ENCODE measurements at regions not wholly inside any gene's neighbourhood (a gene's known extent, or its start where the extent isn't known, plus 50 kb on each side); places are given as distances from the start of the nearest gene placed in this dataset.

DNA sequence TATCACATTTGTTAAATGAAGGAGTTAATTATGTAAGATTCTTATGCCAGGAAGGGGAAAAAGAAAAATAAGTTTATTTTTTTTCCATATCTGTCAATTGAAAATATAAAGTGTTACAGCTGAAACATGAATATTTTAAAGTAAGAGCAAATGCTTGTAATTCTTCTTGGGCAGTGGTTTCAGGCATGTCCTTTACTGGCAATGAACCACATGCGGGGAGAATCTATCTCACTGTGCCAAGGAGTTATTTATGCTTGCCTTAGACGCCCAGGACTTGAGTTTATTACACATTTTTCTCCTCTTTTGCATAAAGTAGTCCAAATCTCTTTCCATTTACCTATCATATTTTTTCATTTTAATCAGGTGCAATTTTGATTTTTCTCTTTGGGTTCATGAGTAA, 207.8 kb upstream of the NRIP1 start:
- H3K27me3 Mint-ChIP-seq (ENCODE audit: insufficient read depth, low read depth, poor library complexity): no peaks in the 10 kb centered on the region
- H3K9me3 Mint-ChIP-seq: no peaks in the 10 kb centered on the region
- DNase-seq (ENCODE audit: low spot score) (no peak), ATAC-seq (no peak)
- TF ChIP-seq ZNF462 (CRISPR knock-in tag; IDR thresholded peaks at IDR 0.05): no peak
- no peak overlapping the region for H3K27ac ChIP-seq (ENCODE audit: low read depth)
- H3K4me1 Mint-ChIP-seq: no peaks in the 10 kb centered on the region
- H3K9me2 ChIP-seq (ENCODE audit: insufficient read depth): no peaks in the 10 kb centered on the region
- H3K4me1 ChIP-seq (ENCODE audit: insufficient read depth): no peaks in the 10 kb centered on the region
- H3K79me2 ChIP-seq (replicated peaks; ENCODE audit: insufficient read depth): no peaks in the 10 kb centered on the region
- H3K27ac Mint-ChIP-seq: no peak overlapping the region
- no peaks in the 10 kb centered on the region for H3K27me3 ChIP-seq (ENCODE audit: insufficient read depth)
- H2AFZ ChIP-seq: no peak overlapping the region
- no peak overlapping the region for H3K4me2 ChIP-seq
- H3K4me3 Mint-ChIP-seq: no peak overlapping the region
- H4K20me1 ChIP-seq (replicated peaks; ENCODE audit: insufficient read depth): no peaks in the 10 kb centered on the region
- no peaks in the 10 kb centered on the region for H3F3A ChIP-seq (replicated peaks; ENCODE audit: low read depth)
- H3K36me3 Mint-ChIP-seq (ENCODE audit: low read depth): no peaks in the 10 kb centered on the region
- H3K36me3 ChIP-seq (ENCODE audit: insufficient read depth): no peaks in the 10 kb centered on the region
- H3K4me3 ChIP-seq: no peak overlapping the region

- H3K27me3 ChIP-seq (ENCODE audit: insufficient read depth): no peaks in the 10 kb centered on the region
- no peaks in the 10 kb centered on the region for H3K27me3 Mint-ChIP-seq (ENCODE audit: insufficient read depth, low read depth, poor library complexity)
- H3K4me1 Mint-ChIP-seq: no peaks in the 10 kb centered on the region
- H3K4me2 ChIP-seq: no peak overlapping the region
- H3K27ac ChIP-seq (ENCODE audit: low read depth): no peak overlapping the region
- no peaks in the 10 kb centered on the region for H3K4me1 ChIP-seq (ENCODE audit: insufficient read depth)
- no peaks in the 10 kb centered on the region for H4K20me1 ChIP-seq (replicated peaks; ENCODE audit: insufficient read depth)
- no peak overlapping the region for H3K27ac Mint-ChIP-seq
- no peaks in the 10 kb centered on the region for H3K36me3 ChIP-seq (ENCODE audit: insufficient read depth)
- H3F3A ChIP-seq (replicated peaks; ENCODE audit: low read depth): no peaks in the 10 kb centered on the region
- H2AFZ ChIP-seq: no peak overlapping the region
- no peaks in the 10 kb centered on the region for H3K36me3 Mint-ChIP-seq (ENCODE audit: low read depth)
- no peak overlapping the region for H3K4me3 ChIP-seq
- no peaks in the 10 kb centered on the region for H3K79me2 ChIP-seq (replicated peaks; ENCODE audit: insufficient read depth)
- no peak for DNase-seq (ENCODE audit: low spot score)
- H3K9me2 ChIP-seq (ENCODE audit: insufficient read depth): no peaks in the 10 kb centered on the region
- no peak overlapping the region for H3K4me3 Mint-ChIP-seq
- no peak for ATAC-seq
- no peaks in the 10 kb centered on the region for H3K9me3 Mint-ChIP-seq
- no peak for TF ChIP-seq STAT1 (IDR thresholded peaks at IDR 0.05; ENCODE audit: unreplicated experiment)
- TF ChIP-seq EZH2 (IDR thresholded peaks at IDR 0.05; ENCODE audit: low read depth, unreplicated experiment): no peak
- TF ChIP-seq NANOG (IDR thresholded peaks at IDR 0.05; ENCODE audit: borderline replicate concordance): no peak
- TF ChIP-seq CTCF (conservative IDR thresholded peaks at IDR 0.05; ENCODE audit: low read depth in 2 of 2): no peak
- TF ChIP-seq, protein P1, sequence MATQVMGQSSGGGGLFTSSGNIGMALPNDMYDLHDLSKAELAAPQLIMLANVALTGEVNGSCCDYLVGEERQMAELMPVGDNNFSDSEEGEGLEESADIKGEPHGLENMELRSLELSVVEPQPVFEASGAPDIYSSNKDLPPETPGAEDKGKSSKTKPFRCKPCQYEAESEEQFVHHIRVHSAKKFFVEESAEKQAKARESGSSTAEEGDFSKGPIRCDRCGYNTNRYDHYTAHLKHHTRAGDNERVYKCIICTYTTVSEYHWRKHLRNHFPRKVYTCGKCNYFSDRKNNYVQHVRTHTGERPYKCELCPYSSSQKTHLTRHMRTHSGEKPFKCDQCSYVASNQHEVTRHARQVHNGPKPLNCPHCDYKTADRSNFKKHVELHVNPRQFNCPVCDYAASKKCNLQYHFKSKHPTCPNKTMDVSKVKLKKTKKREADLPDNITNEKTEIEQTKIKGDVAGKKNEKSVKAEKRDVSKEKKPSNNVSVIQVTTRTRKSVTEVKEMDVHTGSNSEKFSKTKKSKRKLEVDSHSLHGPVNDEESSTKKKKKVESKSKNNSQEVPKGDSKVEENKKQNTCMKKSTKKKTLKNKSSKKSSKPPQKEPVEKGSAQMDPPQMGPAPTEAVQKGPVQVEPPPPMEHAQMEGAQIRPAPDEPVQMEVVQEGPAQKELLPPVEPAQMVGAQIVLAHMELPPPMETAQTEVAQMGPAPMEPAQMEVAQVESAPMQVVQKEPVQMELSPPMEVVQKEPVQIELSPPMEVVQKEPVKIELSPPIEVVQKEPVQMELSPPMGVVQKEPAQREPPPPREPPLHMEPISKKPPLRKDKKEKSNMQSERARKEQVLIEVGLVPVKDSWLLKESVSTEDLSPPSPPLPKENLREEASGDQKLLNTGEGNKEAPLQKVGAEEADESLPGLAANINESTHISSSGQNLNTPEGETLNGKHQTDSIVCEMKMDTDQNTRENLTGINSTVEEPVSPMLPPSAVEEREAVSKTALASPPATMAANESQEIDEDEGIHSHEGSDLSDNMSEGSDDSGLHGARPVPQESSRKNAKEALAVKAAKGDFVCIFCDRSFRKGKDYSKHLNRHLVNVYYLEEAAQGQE (IDR thresholded peaks at IDR 0.05; ENCODE audit: unreplicated experiment): no peak
- no peak for TF ChIP-seq EZH2phosphoT487 (IDR thresholded peaks at IDR 0.05; ENCODE audit: unreplicated experiment)
- TF ChIP-seq ZNF331 (CRISPR knock-in tag; IDR thresholded peaks at IDR 0.05; ENCODE audit: low read depth): no peak
Observed at GRCh38 chr21:15273244-15273643, 208.4 kb upstream of the NRIP1 start.

Data from GM23338 (cell line).